ENCODE measurements at regions not wholly inside any gene's neighbourhood (a gene's known extent, or its start where the extent isn't known, plus 50 kb on each side); places are given as distances from the start of the nearest gene placed in this dataset.

DNA sequence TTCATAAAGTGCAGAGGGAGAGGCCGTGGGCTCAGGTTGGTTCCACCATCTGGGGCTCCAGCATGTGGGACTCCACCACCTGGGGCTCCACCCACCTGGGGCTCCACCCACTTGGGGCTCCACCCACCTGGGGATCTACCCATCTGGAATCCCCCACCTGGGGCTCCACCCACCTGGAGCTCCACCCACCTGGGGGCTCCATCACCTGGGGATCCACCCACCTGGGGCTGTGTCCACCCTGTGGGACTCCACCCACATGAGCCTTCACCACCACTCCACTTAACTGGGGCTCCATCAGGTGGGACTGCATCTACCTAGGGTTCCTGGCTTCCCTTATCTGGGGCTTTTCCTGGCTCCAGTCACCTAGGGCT is 226.0 kb upstream of the CDYL start:
- Histone ChIP-seq H3K4me1 (no peaks in the 10 kb centered on the region), H3K4me3 (no peak overlapping the region), H3K27ac (no peak overlapping the region), H3K27me3 (no peaks in the 10 kb centered on the region), H3K36me3 (no peaks in the 10 kb centered on the region), H3K9me3 (no peaks in the 10 kb centered on the region)
- TF ChIP-seq, protein P1, sequence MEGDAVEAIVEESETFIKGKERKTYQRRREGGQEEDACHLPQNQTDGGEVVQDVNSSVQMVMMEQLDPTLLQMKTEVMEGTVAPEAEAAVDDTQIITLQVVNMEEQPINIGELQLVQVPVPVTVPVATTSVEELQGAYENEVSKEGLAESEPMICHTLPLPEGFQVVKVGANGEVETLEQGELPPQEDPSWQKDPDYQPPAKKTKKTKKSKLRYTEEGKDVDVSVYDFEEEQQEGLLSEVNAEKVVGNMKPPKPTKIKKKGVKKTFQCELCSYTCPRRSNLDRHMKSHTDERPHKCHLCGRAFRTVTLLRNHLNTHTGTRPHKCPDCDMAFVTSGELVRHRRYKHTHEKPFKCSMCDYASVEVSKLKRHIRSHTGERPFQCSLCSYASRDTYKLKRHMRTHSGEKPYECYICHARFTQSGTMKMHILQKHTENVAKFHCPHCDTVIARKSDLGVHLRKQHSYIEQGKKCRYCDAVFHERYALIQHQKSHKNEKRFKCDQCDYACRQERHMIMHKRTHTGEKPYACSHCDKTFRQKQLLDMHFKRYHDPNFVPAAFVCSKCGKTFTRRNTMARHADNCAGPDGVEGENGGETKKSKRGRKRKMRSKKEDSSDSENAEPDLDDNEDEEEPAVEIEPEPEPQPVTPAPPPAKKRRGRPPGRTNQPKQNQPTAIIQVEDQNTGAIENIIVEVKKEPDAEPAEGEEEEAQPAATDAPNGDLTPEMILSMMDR (IDR thresholded peaks at IDR 0.05), result no peak
- TF ChIP-seq POLR2A (IDR thresholded peaks at IDR 0.05) (no peak), POLR2AphosphoS5 (IDR thresholded peaks at IDR 0.05) (no peak)
- no peak for DNase-seq (ENCODE audit: low spot score in 2 of 2)
- intact Hi-C loops (cut with DNase I; ENCODE audit: low total_unique reads), result no loop called here

DNA sequence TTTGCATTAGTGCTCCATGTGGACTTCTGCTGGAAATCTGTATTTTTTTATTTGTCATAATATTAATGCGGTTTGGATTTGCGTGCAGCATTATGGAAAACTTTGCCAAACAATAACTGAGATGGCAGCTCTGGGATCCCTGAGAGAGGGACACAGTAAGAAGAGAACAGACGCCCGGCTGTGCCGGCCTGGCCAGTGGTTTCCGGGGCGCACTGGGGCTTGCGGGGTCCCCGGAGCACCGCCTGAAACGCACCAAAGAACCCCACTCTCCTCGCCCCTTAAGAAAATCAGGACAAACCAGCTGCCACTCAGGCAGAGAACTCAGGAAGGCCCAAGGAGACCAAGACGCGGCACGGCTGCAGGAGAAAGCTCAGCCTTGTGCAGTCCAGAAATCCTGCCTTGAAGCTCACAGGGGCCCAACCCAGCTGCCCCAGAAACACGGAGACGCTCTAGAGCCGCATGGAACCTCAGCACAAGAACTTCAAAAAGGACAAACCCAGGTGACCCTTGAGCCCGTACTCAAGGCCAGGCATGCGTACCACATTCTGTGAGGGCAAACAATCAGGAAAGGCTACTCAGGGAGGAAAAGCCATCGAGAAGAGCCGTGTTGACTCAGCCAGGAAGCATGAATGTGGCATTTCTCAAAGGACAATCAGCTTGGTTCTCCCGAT is 226.5 kb upstream of the CDYL start:
- TF ChIP-seq POLR2AphosphoS5 (IDR thresholded peaks at IDR 0.05) (no peak), POLR2A (IDR thresholded peaks at IDR 0.05) (no peak)
- TF ChIP-seq, protein P1 (IDR thresholded peaks at IDR 0.05), result no peak
- no peak overlapping the region for H3K27ac ChIP-seq
- intact Hi-C loops (cut with DNase I; ENCODE audit: low total_unique reads), result no loop called here

DNA sequence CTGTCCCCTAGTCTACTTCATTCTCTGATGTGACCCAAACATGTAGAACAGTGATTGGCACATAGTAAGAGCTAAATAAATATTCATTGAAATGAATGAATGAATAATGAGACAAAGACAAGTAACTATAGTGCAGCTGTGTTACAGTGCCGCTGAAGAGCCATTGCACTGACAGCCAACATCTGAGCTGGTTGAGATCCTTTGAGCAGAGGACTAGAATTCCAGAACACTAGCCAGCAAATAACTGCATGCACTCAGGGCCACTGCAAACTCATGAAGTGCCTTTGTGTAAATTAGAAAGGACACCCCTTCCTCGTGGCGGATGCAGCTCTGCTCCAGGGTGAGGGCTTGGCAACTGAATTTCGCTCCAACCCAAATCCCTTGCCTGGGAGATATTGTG is 230.3 kb upstream of the CDYL start:
- Histone ChIP-seq H3K27ac (no peak overlapping the region), H3K27me3 (no peaks in the 10 kb centered on the region), H3K4me3 (no peak overlapping the region), H3K9me3 (no peaks in the 10 kb centered on the region), H3K36me3 (no peaks in the 10 kb centered on the region), H3K4me1 (no peaks in the 10 kb centered on the region)
- intact Hi-C loops (cut with DNase I; ENCODE audit: low total_unique reads), result no loop called here
- TF ChIP-seq, protein P1 (IDR thresholded peaks at IDR 0.05), result no peak
- TF ChIP-seq POLR2A (IDR thresholded peaks at IDR 0.05) (no peak), POLR2AphosphoS5 (IDR thresholded peaks at IDR 0.05) (no peak)
- DNase-seq (ENCODE audit: low spot score in 2 of 2), result no peak

More for the DNA sequence above, 226.5 kb upstream of the CDYL start:
- no peaks in the 10 kb centered on the region for H3K4me1 ChIP-seq
- no peak for DNase-seq (ENCODE audit: low spot score in 2 of 2)
- H3K27me3 ChIP-seq, result no peaks in the 10 kb centered on the region
- H3K36me3 ChIP-seq, result no peaks in the 10 kb centered on the region
- no peak overlapping the region for H3K4me3 ChIP-seq
- no peaks in the 10 kb centered on the region for H3K9me3 ChIP-seq

DNA sequence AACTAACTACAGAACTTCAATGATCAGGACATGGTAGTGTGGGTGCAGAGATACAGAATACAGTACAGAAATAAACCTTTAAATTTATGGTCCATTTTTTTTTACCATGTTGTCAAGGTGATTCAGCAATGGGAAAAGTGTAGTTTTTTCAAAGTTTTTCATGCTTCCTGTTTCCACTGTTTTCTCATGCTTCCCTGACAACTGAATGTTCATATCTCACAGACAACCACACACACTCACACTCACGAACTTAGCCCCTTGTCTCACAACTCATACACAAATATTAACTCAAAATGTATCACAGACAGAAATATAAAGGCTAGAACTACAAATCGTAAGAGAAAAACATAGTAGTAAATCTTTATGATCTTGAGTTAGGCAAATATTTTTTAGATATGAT is 232.6 kb upstream of the CDYL start:
- Histone ChIP-seq H3K36me3 (no peaks in the 10 kb centered on the region), H3K27me3 (no peaks in the 10 kb centered on the region), H3K4me3 (no peak overlapping the region), H3K9me3 (no peaks in the 10 kb centered on the region), H3K27ac (no peak overlapping the region), H3K4me1 (no peaks in the 10 kb centered on the region)
- TF ChIP-seq, protein P1 (IDR thresholded peaks at IDR 0.05), result no peak
- TF ChIP-seq POLR2A (IDR thresholded peaks at IDR 0.05) (no peak), POLR2AphosphoS5 (IDR thresholded peaks at IDR 0.05) (no peak)
- intact Hi-C loops (cut with DNase I; ENCODE audit: low total_unique reads), result no loop called here
- DNase-seq (ENCODE audit: low spot score in 2 of 2), result no peak

DNA sequence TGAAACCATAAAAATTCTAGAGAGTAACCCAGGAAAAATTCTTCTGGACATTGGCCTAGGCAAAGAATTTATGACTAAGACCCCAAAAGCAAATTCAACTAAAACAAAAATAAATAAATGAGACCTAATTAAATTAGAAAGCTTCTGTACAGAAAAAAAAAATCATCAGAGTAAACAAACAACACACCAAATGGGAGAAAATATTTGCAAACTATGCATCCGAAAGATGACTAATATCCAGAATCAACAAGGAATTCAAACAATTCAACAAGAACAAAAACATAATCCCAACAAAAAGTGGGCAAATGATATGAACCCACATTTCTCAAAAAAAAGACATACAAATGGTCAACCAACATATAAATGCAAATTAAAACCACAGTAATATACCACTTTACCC is 242.6 kb upstream of the CDYL start:
- Histone ChIP-seq H3K27me3 (no peaks in the 10 kb centered on the region), H3K36me3 (no peaks in the 10 kb centered on the region), H3K27ac (no peak overlapping the region), H3K9me3 (peaks cover 0 to 13% of the 10 kb centered on the region in 2 donors), H3K4me3 (no peak overlapping the region), H3K4me1 (no peaks in the 10 kb centered on the region)
- no peak for DNase-seq (ENCODE audit: low spot score in 2 of 2)
- intact Hi-C loops (cut with DNase I; ENCODE audit: low total_unique reads), result no loop called here
- no peak for TF ChIP-seq POLR2AphosphoS5 (IDR thresholded peaks at IDR 0.05)
- TF ChIP-seq, protein P1 (IDR thresholded peaks at IDR 0.05), result no peak

All from breast epithelium (tissue), 4 donors.